HG02938 (cell line): ENCODE measurements at regions not wholly inside any gene's neighbourhood (a gene's known extent, or its start where the extent isn't known, plus 50 kb on each side); places are given as distances from the start of the nearest gene placed in this dataset.

Experiments
- ATAC-seq: cut with Tn5 transposase; IDR thresholded peaks from one replicate; pipeline ENCODE4 v1.9.1; 2021; ENCODE audit warnings: mild to moderate bottlenecking, moderate library complexity; ENCODE audit not compliant: unreplicated experiment

- ATAC-seq = no peak
These were observed 104.8 kb upstream of the CCDC68 start for GRCh38 chr18:55064073-55064472.

GRCh38 chr18:55054021-55054990 lies 95.0 kb upstream of the CCDC68 start:
- ATAC-seq = no peak

- no peak for ATAC-seq
These were observed 89.6 kb upstream of the CCDC68 start for GRCh38 chr18:55048892-55049291.

- no peak for ATAC-seq
These were observed 88.3 kb upstream of the CCDC68 start for GRCh38 chr18:55047546-55047945.

- ATAC-seq = no peak
These were observed 82.1 kb upstream of the CCDC68 start for GRCh38 chr18:55041366-55041765.

GRCh38 chr18:55038162-55038561 lies 78.9 kb upstream of the CCDC68 start:
- ATAC-seq = no peak

GRCh38 chr18:55034742-55035141 lies 75.5 kb upstream of the CCDC68 start:
- ATAC-seq = no peak

- no peak for ATAC-seq
These were observed 72.7 kb upstream of the CCDC68 start for GRCh38 chr18:55031979-55032378.

- no peak for ATAC-seq
These were observed 72.3 kb upstream of the CCDC68 start for GRCh38 chr18:55031576-55031975.

- no peak for ATAC-seq
These were observed 71.9 kb upstream of the CCDC68 start for GRCh38 chr18:55031164-55031563.

GRCh38 chr18:55024564-55024963 lies 65.3 kb upstream of the CCDC68 start:
- ATAC-seq = no peak

- ATAC-seq = no peak
These were observed 59.3 kb upstream of the CCDC68 start for GRCh38 chr18:55018602-55019001.

- ATAC-seq = no peak
These were observed 54.8 kb upstream of the CCDC68 start for GRCh38 chr18:55014095-55014494.

GRCh38 chr18:55013685-55014084 lies 54.4 kb upstream of the CCDC68 start:
- no peak for ATAC-seq

GRCh38 chr18:55013086-55013485 lies 53.8 kb upstream of the CCDC68 start:
- no peak for ATAC-seq

GRCh38 chr18:55012008-55012407 lies 52.7 kb upstream of the CCDC68 start:
- no peak for ATAC-seq
